HCT116 (cell line): ENCODE measurements at regions not wholly inside any gene's neighbourhood (a gene's known extent, or its start where the extent isn't known, plus 50 kb on each side); places are given as distances from the start of the nearest gene placed in this dataset.

Experiments used
- ATAC-seq: fragments of 200-7000 bp; cut with Tn5 transposase; 2 replicates; pipeline ENCODE4 v1.9.1; 2020; ENCODE audit warnings: mild to moderate bottlenecking, moderate library complexity
- BruUV-seq: library from RNA; stranded (reverse); fragments of 400-500 nt; replicated peaks from 2 replicates; lab custom pipeline; 2021; lab: Mats Ljungman, UMichigan
- CTCF ChIA-PET: fragments of 300-600 bp; sonication (Branson Sonifier 250); formaldehyde crosslinking; loops from one replicate; lab custom pipeline; 2021; ENCODE audit warnings: antibody characterized with exemption; lab: Charles Lee
- POLR2A ChIA-PET: fragments of 300-600, 350-600 bp; sonication (Branson Sonifier 250); formaldehyde crosslinking; loops from one replicate; lab custom pipeline; 2021; ENCODE audit warnings: antibody characterized with exemption; lab: Charles Lee
- RAD21 ChIA-PET, 2 experiments: fragments of 300-600 bp; sonication (Branson Sonifier 250); formaldehyde crosslinking; loops; one replicate each; lab custom pipeline; 2023; ENCODE audit warnings: low total read pairs in 2 of 2; ENCODE audit not compliant: uncharacterized antibody in 2 of 2, unreplicated experiment in 2 of 2, low non-redundant PET in 1 of 2; lab: Charles Lee
- DNase-seq: peaks from one replicate; pipeline ENCODE4 v3.0.0-alpha.2; 2010; ENCODE audit warnings: low read depth, low spot score
- H2AFZ ChIP-seq: fragments of 200-600 bp; shearing (Covaris generic), sonication (generic); 2 replicates; pipeline ENCODE4 v1.6.1; 2017; ENCODE audit warnings: low read depth, mixed run types, mixed read lengths, antibody characterized with exemption, low read length; ENCODE audit not compliant: poor library complexity, severe bottlenecking
- H3K27ac ChIP-seq: 2 replicates; pipeline ENCODE4 v1.5.1; 2012; ENCODE audit warnings: low read depth, low read length
- H3K27me3 ChIP-seq: fragments of 200-600 bp; sonication (generic); 2 replicates; pipeline ENCODE4 v1.6.1; 2016; ENCODE audit warnings: mixed run types, low read length, mixed read lengths; ENCODE audit not compliant: insufficient read depth
- H3K36me3 ChIP-seq, 2 experiments: fragments of 200-500 bp in 1 of 2; fragments of 200-600 bp in 1 of 2; sonication (Bioruptor generic) in 1 of 2; sonication (generic) in 1 of 2; 2 replicates each; pipeline versions ENCODE4 v1.5.1 to v1.6.1; 2014 to 2016; ENCODE audit warnings: low read length in 2 of 2, inconsistent platforms in 1 of 2, mixed read lengths in 1 of 2, mixed run types in 1 of 2; ENCODE audit not compliant: insufficient read depth in 2 of 2, control insufficient read depth in 1 of 2
- H3K4me1 ChIP-seq, 2 experiments: fragments of 200-600 bp in 1 of 2; sonication (generic) in 1 of 2; 2 replicates each; pipeline versions ENCODE4 v1.5.1 to v1.6.1; 2012 to 2017; ENCODE audit warnings: low read length in 2 of 2, inconsistent platforms in 1 of 2, mild to moderate bottlenecking in 1 of 2, mixed read lengths in 1 of 2, mixed run types in 1 of 2, moderate library complexity in 1 of 2; ENCODE audit not compliant: insufficient read depth in 2 of 2, control insufficient read depth in 1 of 2
- H3K4me2 ChIP-seq: fragments of 200-600 bp; sonication (generic); 2 replicates; pipeline ENCODE4 v1.6.1; 2017; ENCODE audit warnings: mixed run types, low read length, mixed read lengths
- H3K4me3 ChIP-seq, 2 experiments: fragments of 200-600 bp in 1 of 2; sonication (generic) in 1 of 2; replicated peaks in 1 of 2; 2 replicates each; pipeline ENCODE4 v1.5.1; 2011 to 2016; ENCODE audit warnings: low read length in 2 of 2, control low read depth in 1 of 2, low read depth in 1 of 2, mild to moderate bottlenecking in 1 of 2, mixed read lengths in 1 of 2, mixed run types in 1 of 2
- H3K79me2 ChIP-seq: fragments of 200-600 bp; sonication (generic); 2 replicates; pipeline ENCODE4 v1.6.1; 2017; ENCODE audit warnings: mild to moderate bottlenecking, mixed run types, low read length, moderate library complexity, mixed read lengths; ENCODE audit not compliant: insufficient read depth
- H3K9ac ChIP-seq: fragments of 200-600 bp; sonication (generic); 2 replicates; pipeline ENCODE4 v1.6.1; 2016; ENCODE audit warnings: low read length, mixed read lengths
- H3K9me2 ChIP-seq: fragments of 200-600 bp; sonication (generic), shearing (Covaris generic); 2 replicates; pipeline ENCODE4 v1.6.1; 2017; ENCODE audit warnings: mixed run types, mild to moderate bottlenecking, moderate library complexity; ENCODE audit not compliant: insufficient read depth
- H3K9me3 ChIP-seq, 2 experiments: fragments of 200-500 bp in 1 of 2; fragments of 200-600 bp in 1 of 2; sonication (Bioruptor generic) in 1 of 2; sonication (generic) in 1 of 2; 2 replicates each; pipeline ENCODE4 v1.6.1; 2014 to 2017; ENCODE audit warnings: low read length in 2 of 2, mixed read lengths in 2 of 2, inconsistent platforms in 1 of 2, low read depth in 1 of 2, mild to moderate bottlenecking in 1 of 2, mixed run types in 1 of 2, moderate library complexity in 1 of 2; ENCODE audit not compliant: control insufficient read depth in 1 of 2, insufficient read depth in 1 of 2
- H4K20me1 ChIP-seq: fragments of 200-600 bp; sonication (generic), shearing (Covaris generic); 2 replicates; pipeline ENCODE4 v1.6.1; 2017; ENCODE audit warnings: mixed run types, mild to moderate bottlenecking, moderate library complexity; ENCODE audit not compliant: insufficient read depth
- CBX3 ChIP-seq: IDR thresholded peaks from 2 replicates; pipeline ENCODE4 v1.6.1; 2012; ENCODE audit warnings: low read depth
- CEBPB ChIP-seq: IDR thresholded peaks from 2 replicates; pipeline ENCODE4 v1.6.1; 2012; ENCODE audit warnings: low read depth
- CTCF ChIP-seq, 3 experiments: fragments of 200-600 bp in 1 of 3; sonication (generic) in 1 of 3; IDR thresholded peaks in 2 of 3; conservative IDR thresholded peaks in 1 of 3; 2 replicates each; pipeline ENCODE4 v1.5.1; 2012 to 2017; ENCODE audit warnings: low read depth in 2 of 3, low read length in 2 of 3, antibody characterized with exemption in 1 of 3, borderline replicate concordance in 1 of 3, control low read depth in 1 of 3, mild to moderate bottlenecking in 1 of 3, mixed read lengths in 1 of 3, mixed run types in 1 of 3, moderate library complexity in 1 of 3; ENCODE audit not compliant: insufficient read depth in 1 of 3
- EGR1 ChIP-seq: IDR thresholded peaks from 2 replicates; pipeline ENCODE4 v1.6.1; 2012; ENCODE audit warnings: low read depth
- ELF1 ChIP-seq: IDR thresholded peaks from 2 replicates; pipeline ENCODE4 v1.6.1; 2012; ENCODE audit warnings: low read depth, borderline replicate concordance
- EZH2 ChIP-seq: fragments of 200-600 bp; sonication (generic); IDR thresholded peaks from 2 replicates; pipeline ENCODE4 v1.6.1; 2017; ENCODE audit warnings: antibody characterized with exemption, mixed run types
- EZH2phosphoT487 ChIP-seq: fragments of 200-600 bp; IDR thresholded peaks from 2 replicates; pipeline ENCODE4 v1.6.1; 2018; ENCODE audit warnings: antibody characterized with exemption, borderline replicate concordance
- FOSL1 ChIP-seq: IDR thresholded peaks from 2 replicates; pipeline ENCODE4 v1.6.1; 2012; ENCODE audit warnings: low read depth
- JUND ChIP-seq: IDR thresholded peaks from 2 replicates; pipeline ENCODE4 v1.6.1; 2012
- POLR2AphosphoS5 ChIP-seq: IDR thresholded peaks from 2 replicates; pipeline ENCODE4 v1.6.1; 2011; ENCODE audit warnings: mild to moderate bottlenecking, low read depth, low read length, moderate library complexity
- RAD21 ChIP-seq: IDR thresholded peaks from 2 replicates; pipeline ENCODE4 v1.6.1; 2012; ENCODE audit warnings: low read depth, mild to moderate bottlenecking
- SRF ChIP-seq: IDR thresholded peaks from 2 replicates; pipeline ENCODE4 v1.6.1; 2012; ENCODE audit warnings: low read depth
- TCF7L2 ChIP-seq: IDR thresholded peaks from 2 replicates; pipeline ENCODE4 v1.7.0; 2011; ENCODE audit warnings: borderline replicate concordance, inconsistent platforms; ENCODE audit not compliant: insufficient read depth, insufficient read length; ENCODE audit errors: extremely low read depth
- YY1 ChIP-seq: IDR thresholded peaks from 2 replicates; pipeline ENCODE4 v1.6.1; 2011; ENCODE audit warnings: low read length, low read depth, moderate library complexity, mild to moderate bottlenecking; ENCODE audit not compliant: insufficient replicate concordance; ENCODE audit errors: extremely low read depth
- ZBTB33 ChIP-seq: IDR thresholded peaks from 2 replicates; pipeline ENCODE4 v1.6.1; 2011; ENCODE audit warnings: mild to moderate bottlenecking, low read length, moderate library complexity; ENCODE audit not compliant: insufficient replicate concordance; ENCODE audit errors: extremely low read depth
- ZFX ChIP-seq: fragments of 450-650 bp; IDR thresholded peaks from 2 replicates; pipeline ENCODE4 v1.6.1; 2017
- ZNF274 ChIP-seq: fragments of 200-500 bp; sonication (Bioruptor generic); IDR thresholded peaks from 2 replicates; pipeline ENCODE4 v1.6.1; 2014; ENCODE audit warnings: mild to moderate bottlenecking, low read depth, low read length, inconsistent platforms
- intact Hi-C: fragments of 100-400 bp; cut with micrococcal nuclease; formaldehyde crosslinking; loops from 2 replicates; pipeline ENCODE4 v1.10.0; 2022
- TF ChIP-seq, protein P1 (sequence below): IDR thresholded peaks from 2 replicates; pipeline ENCODE4 v1.6.1; 2012
- TF ChIP-seq, protein P2 (sequence below): IDR thresholded peaks from 2 replicates; pipeline ENCODE4 v1.6.1; 2012

DNA sequence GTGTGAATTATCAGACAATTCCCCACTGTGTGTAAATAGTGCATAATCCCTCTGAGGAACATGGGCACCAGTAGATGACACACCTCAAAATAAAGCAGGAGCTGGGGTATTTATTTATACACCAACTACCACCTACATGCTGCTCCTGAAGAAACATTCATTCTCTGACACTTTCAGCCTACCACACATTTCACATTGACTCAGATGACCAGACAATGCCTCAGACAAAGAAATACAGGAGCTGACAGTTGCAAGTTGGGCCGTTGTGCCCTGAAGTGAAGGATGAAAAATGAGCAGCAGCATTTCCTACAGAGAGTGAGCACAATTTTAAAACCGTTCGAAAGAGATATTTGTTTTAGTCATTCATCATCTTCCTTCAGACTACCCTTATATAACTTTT lies 63.2 kb downstream of the RGS2 start (continued):
- TF ChIP-seq, protein P1, sequence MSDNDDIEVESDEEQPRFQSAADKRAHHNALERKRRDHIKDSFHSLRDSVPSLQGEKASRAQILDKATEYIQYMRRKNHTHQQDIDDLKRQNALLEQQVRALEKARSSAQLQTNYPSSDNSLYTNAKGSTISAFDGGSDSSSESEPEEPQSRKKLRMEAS = no peak

GRCh38 chr1:192873836-192874235 lies 65.0 kb downstream of the RGS2 start:
- no TSS peak for BruUV-seq
- DNase-seq = no peak
- no peaks in the 10 kb centered on the region for H3K9me3 ChIP-seq
- no peaks in the 10 kb centered on the region for H3K79me2 ChIP-seq
- intact Hi-C loops = no loop called here
- H4K20me1 ChIP-seq = no peaks in the 10 kb centered on the region
- no peak overlapping the region for H3K4me2 ChIP-seq
- TF ChIP-seq CTCF (IDR thresholded peaks at IDR 0.05 in 2 of 3, conservative IDR thresholded peaks at IDR 0.05 in 1 of 3; ENCODE audit: borderline replicate concordance in 1 of 3, insufficient read depth in 1 of 3, low read depth in 2 of 3, low read length in 2 of 3) (no peak), FOSL1 (no peak), JUND (no peak), TCF7L2 (no peak), ZFX (no peak), SRF (no peak), CBX3 (no peak), CEBPB (no peak), EGR1 (no peak), EZH2phosphoT487 (no peak), RAD21 (no peak), ZBTB33 (no peak), YY1 (no peak), ZNF274 (no peak), ELF1 (no peak), POLR2AphosphoS5 (no peak), EZH2 (no peak)
- TF ChIP-seq, protein P2, sequence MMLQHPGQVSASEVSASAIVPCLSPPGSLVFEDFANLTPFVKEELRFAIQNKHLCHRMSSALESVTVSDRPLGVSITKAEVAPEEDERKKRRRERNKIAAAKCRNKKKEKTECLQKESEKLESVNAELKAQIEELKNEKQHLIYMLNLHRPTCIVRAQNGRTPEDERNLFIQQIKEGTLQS = no peak
- TF ChIP-seq, protein P1 = no peak
- ChIA-PET RAD21 (no interaction called here), POLR2A (no interaction called here), CTCF (no interaction called here)
- H3K9me2 ChIP-seq = no peaks in the 10 kb centered on the region
- no peaks in the 10 kb centered on the region for H3K4me1 ChIP-seq
- no peak overlapping the region for H3K27ac ChIP-seq
- H2AFZ ChIP-seq = no peak overlapping the region
- no peaks in the 10 kb centered on the region for H3K36me3 ChIP-seq
- no peaks in the 10 kb centered on the region for H3K27me3 ChIP-seq
- no peak overlapping the region for H3K9ac ChIP-seq
- ATAC-seq = no peak
- H3K4me3 ChIP-seq = no peak overlapping the region
